KMS-11 (cell line): ENCODE measurements at regions not wholly inside any gene's neighbourhood (a gene's known extent, or its start where the extent isn't known, plus 50 kb on each side); places are given as distances from the start of the nearest gene placed in this dataset.
A peak's percentile ranks its signal among the peaks of the same experiment; 100 is the strongest.

Source experiments
- H2AFZ ChIP-seq: fragments of 200-600 bp; sonication (generic); 2 replicates; pipeline ENCODE4 v1.6.1; 2016; ENCODE audit warnings: antibody characterized with exemption, mixed run types, low read depth
- H3K27ac ChIP-seq: fragments of 200-600 bp; sonication (generic); 2 replicates; pipeline ENCODE4 v1.6.1; 2016; ENCODE audit warnings: mild to moderate bottlenecking, mixed run types
- H3K27me3 ChIP-seq: fragments of 200-600 bp; sonication (generic); 2 replicates; pipeline ENCODE4 v1.6.1; 2017; ENCODE audit warnings: mild to moderate bottlenecking, low read depth, mixed run types, moderate library complexity; ENCODE audit not compliant: insufficient read depth
- H3K36me3 ChIP-seq: fragments of 200-600 bp; sonication (generic); 2 replicates; pipeline ENCODE4 v1.6.1; 2017; ENCODE audit warnings: mild to moderate bottlenecking, mixed run types; ENCODE audit not compliant: insufficient read depth
- H3K4me1 ChIP-seq: fragments of 200-600 bp; sonication (generic); 2 replicates; pipeline ENCODE4 v1.6.1; 2016; ENCODE audit warnings: mild to moderate bottlenecking, low read depth, mixed run types; ENCODE audit not compliant: poor library complexity, severe bottlenecking
- H3K4me2 ChIP-seq: fragments of 200-600 bp; sonication (generic); 2 replicates; pipeline ENCODE4 v1.7.0; 2016; ENCODE audit warnings: mild to moderate bottlenecking, mixed run types
- H3K4me3 ChIP-seq: fragments of 200-600 bp; sonication (generic); IDR thresholded peaks from 2 replicates; pipeline ENCODE4 v1.6.1; 2017; ENCODE audit warnings: low read depth, low read length, mixed read lengths; ENCODE audit not compliant: insufficient read depth
- H3K79me2 ChIP-seq: fragments of 200-600 bp; sonication (generic); 2 replicates; pipeline ENCODE4 v1.6.1; 2016; ENCODE audit warnings: low read depth, mixed run types; ENCODE audit not compliant: insufficient read depth
- H3K9ac ChIP-seq: fragments of 200-600 bp; sonication (generic); 2 replicates; pipeline ENCODE4 v1.6.1; 2016; ENCODE audit warnings: mild to moderate bottlenecking, mixed run types
- H4K20me1 ChIP-seq: fragments of 200-600 bp; sonication (generic); 2 replicates; pipeline ENCODE4 v1.6.1; 2016; ENCODE audit warnings: mild to moderate bottlenecking, mixed run types; ENCODE audit not compliant: insufficient read depth
- CTCF ChIP-seq: fragments of 200-600 bp; sonication (generic); conservative IDR thresholded peaks from 2 replicates; pipeline ENCODE4 v1.6.1; 2017; ENCODE audit warnings: low read depth, mild to moderate bottlenecking, antibody characterized with exemption, low read length, moderate library complexity, mixed read lengths

- no peaks in the 10 kb centered on the region for H3K27me3 ChIP-seq
- H3K36me3 ChIP-seq: no peaks in the 10 kb centered on the region
- peak overlapping the region; percentile 59; the same call in 1 of the 2 replicates for H3K27ac ChIP-seq
- peak overlapping the region; percentile 20; the same call in 1 of the 2 replicates for H3K9ac ChIP-seq
- H4K20me1 ChIP-seq: no peaks in the 10 kb centered on the region
- no peaks in the 10 kb centered on the region for H3K79me2 ChIP-seq
- H2AFZ ChIP-seq: peak overlapping the region; percentile 45; the same call in 1 of the 2 replicates
- TF ChIP-seq CTCF: no peak
- peak overlapping the region; percentile 75; the same call in 1 of the 2 replicates for H3K4me2 ChIP-seq
- H3K4me1 ChIP-seq: peaks cover 50% of the 10 kb centered on the region
- H3K4me3 ChIP-seq: no peak overlapping the region
Measured at GRCh38 chr5:133849116-133849515, 119.3 kb downstream of the C5orf15 start.

- peak overlapping the region; percentile 75 for H3K4me2 ChIP-seq
- no peak for TF ChIP-seq CTCF
- peak overlapping the region; percentile 45 for H2AFZ ChIP-seq
Measured at GRCh38 chr5:133848341-133848811, 120.0 kb downstream of the C5orf15 start.

GRCh38 chr5:133847886-133848285 is 120.5 kb downstream of the C5orf15 start:
- peak overlapping the region; percentile 31 for H3K4me2 ChIP-seq
- H2AFZ ChIP-seq: peak overlapping the region; percentile 45; the same call in 1 of the 2 replicates
- no peak overlapping the region for H3K4me3 ChIP-seq
- H3K27ac ChIP-seq: peak overlapping the region; percentile 59; the same call in 1 of the 2 replicates
- H3K36me3 ChIP-seq: no peaks in the 10 kb centered on the region
- peaks cover 50% of the 10 kb centered on the region for H3K4me1 ChIP-seq
- no peak overlapping the region; the same call in 1 of the 2 replicates for H3K9ac ChIP-seq
- no peaks in the 10 kb centered on the region for H3K79me2 ChIP-seq
- no peaks in the 10 kb centered on the region for H4K20me1 ChIP-seq
- no peak for TF ChIP-seq CTCF
- H3K27me3 ChIP-seq: no peaks in the 10 kb centered on the region

More at GRCh38 chr5:133848341-133848811, 120.0 kb downstream of the C5orf15 start:
- H3K27ac ChIP-seq: peak overlapping the region; percentile 59
- no peaks in the 10 kb centered on the region for H4K20me1 ChIP-seq
- peak overlapping the region; percentile 20; the same call in 1 of the 2 replicates for H3K9ac ChIP-seq
- no peak overlapping the region for H3K4me3 ChIP-seq
- no peaks in the 10 kb centered on the region for H3K27me3 ChIP-seq
- peaks cover 50% of the 10 kb centered on the region for H3K4me1 ChIP-seq
- H3K36me3 ChIP-seq: no peaks in the 10 kb centered on the region
- no peaks in the 10 kb centered on the region for H3K79me2 ChIP-seq

GRCh38 chr5:133847301-133847700 is 121.1 kb downstream of the C5orf15 start:
- Histone ChIP-seq H3K4me3 (no peak overlapping the region), H3K4me2 (0 out of 2 replicates have a peak overlapping the region, but pooled peaks have one; percentile 14), H3K27ac (no peak overlapping the region), H3K9ac (no peak overlapping the region; the same call in 1 of the 2 replicates), H2AFZ (no peak overlapping the region), H3K4me1 (peaks cover 50% of the 10 kb centered on the region), H4K20me1 (no peaks in the 10 kb centered on the region), H3K79me2 (no peaks in the 10 kb centered on the region), H3K36me3 (no peaks in the 10 kb centered on the region), H3K27me3 (no peaks in the 10 kb centered on the region)
- no peak for TF ChIP-seq CTCF
